ENCODE measurements at regions not wholly inside any gene's neighbourhood (a gene's known extent, or its start where the extent isn't known, plus 50 kb on each side); places are given as distances from the start of the nearest gene placed in this dataset.

GRCh38 chrX:73944563-73944908, 92.0 kb upstream of the XIST start:
- TF ChIP-seq CTCF (IDR thresholded peaks at IDR 0.05; ENCODE audit: borderline replicate concordance, extremely low read depth, low read length, poor library complexity, severe bottlenecking) (no peak), EZH2 (IDR thresholded peaks at IDR 0.05; ENCODE audit: borderline replicate concordance, low read depth, low read length, severe bottlenecking) (no peak)
